B cell (primary cell): ENCODE measurements at regions not wholly inside any gene's neighbourhood (a gene's known extent, or its start where the extent isn't known, plus 50 kb on each side); places are given as distances from the start of the nearest gene placed in this dataset.

Experiments
- ATAC-seq: fragments of 200-7000 bp; cut with Tn5 transposase; one replicate; pipeline ENCODE4 v1.10.0; 2021; ENCODE audit warnings: low read depth, mild to moderate bottlenecking, moderate number of reproducible peaks, moderate library complexity
- CTCF ChIA-PET: fragments of 350-600 bp; sonication (Branson Sonifier 250); formaldehyde crosslinking; loops from one replicate; lab custom pipeline; 2021; ENCODE audit warnings: antibody characterized with exemption, inconsistent platforms; lab: Charles Lee
- POLR2A ChIA-PET: fragments of 350-600 bp; sonication (Branson Sonifier 250); formaldehyde crosslinking; loops from one replicate; lab custom pipeline; 2021; ENCODE audit warnings: antibody characterized with exemption; lab: Charles Lee
- DNase-seq: peaks from one replicate; pipeline ENCODE4 v3.0.0; 2013
- H2AFZ ChIP-seq: 2 replicates; pipeline ENCODE4 v1.6.1; 2012; ENCODE audit warnings: mild to moderate bottlenecking, low read depth, low read length; ENCODE audit not compliant: insufficient read depth, poor library complexity, severe bottlenecking
- H3K27ac ChIP-seq, 2 donors: 1 replicate in 1 of 2; 2 replicates in 1 of 2; pipeline ENCODE4 v1.5.1; 2012 to 2013; ENCODE audit warnings: low read length in 2 of 2, mild to moderate bottlenecking in 2 of 2, moderate library complexity in 1 of 2
- H3K27me3 ChIP-seq, 4 experiments: fragments of 200-600 bp in 1 of 4; sonication (generic) in 1 of 4; replicated peaks in 1 of 4; 1 replicate in 2 of 4; 2 replicates in 2 of 4; pipeline versions ENCODE4 v1.6.1 to v1.7.0; 2013 to 2016; ENCODE audit warnings: low read length in 3 of 4, mild to moderate bottlenecking in 2 of 4, mixed read lengths in 1 of 4, moderate library complexity in 1 of 4; ENCODE audit not compliant: insufficient read depth in 4 of 4, control insufficient read depth in 3 of 4; ENCODE audit errors: control extremely low read depth in 1 of 4
- H3K36me3 ChIP-seq, 2 experiments: replicated peaks in 1 of 2; 1 replicate in 1 of 2; 2 replicates in 1 of 2; pipeline versions ENCODE4 v1.6.1 to v1.7.1; 2013; ENCODE audit warnings: low read length in 1 of 2; ENCODE audit not compliant: insufficient read depth in 2 of 2, control insufficient read depth in 1 of 2; ENCODE audit errors: control extremely low read depth in 1 of 2, extremely low read depth in 1 of 2
- H3K4me1 ChIP-seq, 2 donors: fragments of 200-600 bp in 1 of 2; sonication (generic) in 1 of 2; 1 replicate in 1 of 2; 2 replicates in 1 of 2; pipeline versions ENCODE4 v1.5.1 to v1.6.1; 2013 to 2017; ENCODE audit warnings: low read length in 2 of 2; ENCODE audit not compliant: control insufficient read depth in 2 of 2, insufficient read depth in 2 of 2
- H3K4me2 ChIP-seq: replicated peaks from 2 replicates; pipeline ENCODE3; 2012; ENCODE audit warnings: mild to moderate bottlenecking, low read depth, low read length; ENCODE audit not compliant: poor library complexity, severe bottlenecking
- H3K4me3 ChIP-seq, 5 experiments: fragments of 200-600 bp in 1 of 5; sonication (generic) in 1 of 5; 1 replicate in 3 of 5; 2 replicates in 2 of 5; pipeline versions ENCODE4 v1.5.1 to v1.7.0; 2011 to 2016; ENCODE audit warnings: low read length in 4 of 5, mild to moderate bottlenecking in 4 of 5, low read depth in 2 of 5, control low read depth in 1 of 5, moderate library complexity in 1 of 5; ENCODE audit not compliant: insufficient read depth in 1 of 5; ENCODE audit errors: control extremely low read depth in 1 of 5, extremely low read depth in 1 of 5
- H3K79me2 ChIP-seq: fragments of 200-600 bp; sonication (generic); one replicate; pipeline ENCODE4 v1.6.0; 2016; ENCODE audit warnings: low read length; ENCODE audit not compliant: control insufficient read depth, insufficient read depth
- H3K9ac ChIP-seq: fragments of 200-600 bp; sonication (generic); 2 replicates; pipeline ENCODE4 v1.6.1; 2017; ENCODE audit warnings: mild to moderate bottlenecking, low read length, moderate library complexity
- H3K9me3 ChIP-seq, 3 donors: one replicate each; pipeline versions ENCODE4 v1.6.1 to v1.7.1; 2013; ENCODE audit warnings: low read length in 2 of 3; ENCODE audit not compliant: control insufficient read depth in 2 of 3, insufficient read depth in 1 of 3; ENCODE audit errors: control extremely low read depth in 1 of 3
- H4K20me1 ChIP-seq: 2 replicates; pipeline ENCODE4 v1.6.0; 2012; ENCODE audit warnings: mild to moderate bottlenecking, low read length; ENCODE audit not compliant: insufficient read depth, control insufficient read depth, poor library complexity, severe bottlenecking
- H3K27ac Mint-ChIP-seq: one replicate; pipeline ENCODE4 v1.8.0; 2021; ENCODE audit warnings: mixed read lengths
- H3K27me3 Mint-ChIP-seq: one replicate; pipeline ENCODE4 v1.8.0; 2021; ENCODE audit warnings: mixed read lengths
- H3K4me1 Mint-ChIP-seq: one replicate; pipeline ENCODE4 v1.8.0; 2021; ENCODE audit warnings: mixed read lengths
- H3K4me3 Mint-ChIP-seq: one replicate; pipeline ENCODE4 v1.8.0; 2021; ENCODE audit warnings: mixed read lengths
- H3K9me3 Mint-ChIP-seq: one replicate; pipeline ENCODE4 v1.8.0; 2022; ENCODE audit warnings: mixed read lengths; ENCODE audit not compliant: insufficient read depth
- CTCF ChIP-seq: fragments of 200-600 bp; IDR thresholded peaks from one replicate; pipeline ENCODE4 v1.8.0; 2022; ENCODE audit warnings: antibody characterized with exemption, mild to moderate bottlenecking
- EZH2 ChIP-seq: IDR thresholded peaks from 2 replicates; pipeline ENCODE4 v1.6.1; 2012; ENCODE audit warnings: borderline replicate concordance, low read depth, mild to moderate bottlenecking, moderate library complexity, low read length; ENCODE audit not compliant: insufficient read depth, poor library complexity, severe bottlenecking
- WGBS: methylation state at CpG from one replicate; pipeline ENCODE4 v1.1.5; 2013; ENCODE audit warnings: missing lambda C conversion rate; ENCODE audit not compliant: insufficient coverage; 5-methylcytosine and 5-hydroxymethylcytosine counted together
- intact Hi-C: fragments of 100-400 bp; cut with micrococcal nuclease; formaldehyde crosslinking; loops from one replicate; pipeline ENCODE4 v1.10.0; 2022

- Histone ChIP-seq H3K27ac (no peak overlapping the region), H3K9me3 (no peaks in the 10 kb centered on the region), H4K20me1 (no peaks in the 10 kb centered on the region), H3K4me2 (no peak overlapping the region), H2AFZ (no peak overlapping the region), H3K79me2 (no peaks in the 10 kb centered on the region), H3K27me3 (no peaks in the 10 kb centered on the region), H3K9ac (no peak overlapping the region), H3K4me1 (no peaks in the 10 kb centered on the region), H3K4me3 (no peak overlapping the region), H3K36me3 (no peaks in the 10 kb centered on the region)
- TF ChIP-seq EZH2 = no peak
- TF ChIP-seq CTCF = no peak
- Mint-ChIP-seq H3K27me3 (no peaks in the 10 kb centered on the region), H3K4me3 (no peak overlapping the region), H3K9me3 (no peaks in the 10 kb centered on the region), H3K4me1 (no peaks in the 10 kb centered on the region), H3K27ac (no peak overlapping the region)
- ATAC-seq (no peak), DNase-seq (no peak)
- intact Hi-C loops = no loop called here
- ChIA-PET CTCF (no interaction called here), POLR2A (no interaction called here)
- WGBS = 75% methylated on average over 1 of the region's 2 CpGs
Measured at GRCh38 chr10:9505546-9505945, 1451.1 kb downstream of the GATA3 start.

- Histone ChIP-seq H3K4me2 (no peak overlapping the region), H3K27ac (no peak overlapping the region), H3K4me3 (no peak overlapping the region), H2AFZ (no peak overlapping the region), H3K79me2 (no peaks in the 10 kb centered on the region), H3K27me3 (no peaks in the 10 kb centered on the region), H3K36me3 (no peaks in the 10 kb centered on the region), H3K4me1 (no peaks in the 10 kb centered on the region), H3K9me3 (no peaks in the 10 kb centered on the region), H4K20me1 (no peaks in the 10 kb centered on the region), H3K9ac (no peak overlapping the region)
- DNase-seq = no peak
- ATAC-seq = no peak
- H3K27ac Mint-ChIP-seq = no peak overlapping the region
- H3K27me3 Mint-ChIP-seq = no peaks in the 10 kb centered on the region
- no peaks in the 10 kb centered on the region for H3K9me3 Mint-ChIP-seq
- intact Hi-C loops = no loop called here
- POLR2A ChIA-PET = no interaction called here
- no peaks in the 10 kb centered on the region for H3K4me1 Mint-ChIP-seq
- TF ChIP-seq EZH2 (no peak), CTCF (no peak)
- no CpG with 5 or more reads among the region's 2 CpGs for WGBS
- CTCF ChIA-PET = no interaction called here
- H3K4me3 Mint-ChIP-seq = no peak overlapping the region
Measured at GRCh38 chr10:9508606-9509005, 1454.1 kb downstream of the GATA3 start.
